HepG2 (cell line): ENCODE measurements at regions not wholly inside any gene's neighbourhood (a gene's known extent, or its start where the extent isn't known, plus 50 kb on each side); places are given as distances from the start of the nearest gene placed in this dataset.

Experiments
- ATAC-seq: fragments of 200-7000 bp; cut with Tn5 transposase; 3 replicates; pipeline ENCODE4 v1.9.1; 2020; ENCODE audit warnings: mild to moderate bottlenecking, moderate library complexity
- BruUV-seq: library from RNA; stranded (reverse); fragments of 400-500 nt; replicated peaks from 2 replicates; lab custom pipeline; 2021; lab: Mats Ljungman, UMichigan
- CTCF ChIA-PET: fragments of 300-600 bp; formaldehyde crosslinking; extraction: SDS; loops from one replicate; lab custom pipeline; 2021; ENCODE audit warnings: low total read pairs, inconsistent platforms, low intra/inter-chr PET ratio; lab: Yijun Ruan, JAX
- POLR2A ChIA-PET: fragments of 350-600 bp; sonication (Branson Sonifier 250); formaldehyde crosslinking; loops from one replicate; lab custom pipeline; 2020; ENCODE audit warnings: antibody characterized with exemption, inconsistent platforms; lab: Yijun Ruan, JAX
- DNase-seq: peaks from one replicate; pipeline ENCODE4 v3.0.0-alpha.2; 2015; ENCODE audit warnings: low spot score
- FAIRE-seq: peaks from 3 replicates; lab custom pipeline; 2011; peaks lifted over from hg19 to GRCh38; lab: Jason Lieb, UNC
- H2AFZ ChIP-seq: one replicate; pipeline ENCODE4 v1.6.1; 2011; ENCODE audit warnings: low read length, inconsistent platforms
- H3K27ac ChIP-seq: fragments of 300-600 bp; 3 replicates; pipeline ENCODE4 v1.8.0; 2011; ENCODE audit warnings: mixed run types, mild to moderate bottlenecking, mixed read lengths, low read length, inconsistent platforms; ENCODE audit not compliant: insufficient read depth; ENCODE audit errors: extremely low read length
- H3K27me3 ChIP-seq, 2 experiments: fragments of 200-600 bp in 1 of 2; 2 replicates in 1 of 2; 3 replicates in 1 of 2; pipeline versions ENCODE4 v1.6.0 to v1.8.0; 2011; ENCODE audit warnings: low read length in 2 of 2, mild to moderate bottlenecking in 2 of 2, moderate library complexity in 2 of 2, inconsistent platforms in 1 of 2; ENCODE audit not compliant: insufficient read depth in 2 of 2, control insufficient read depth in 1 of 2
- H3K36me3 ChIP-seq, 2 experiments: fragments of 200-600 bp in 1 of 2; replicated peaks in 1 of 2; 2 replicates in 1 of 2; 3 replicates in 1 of 2; pipeline versions ENCODE4 v1.5.1 to v1.8.0; 2011; ENCODE audit warnings: low read length in 2 of 2, inconsistent platforms in 1 of 2; ENCODE audit not compliant: insufficient read depth in 2 of 2, control insufficient read depth in 1 of 2
- H3K4me1 ChIP-seq: 2 replicates; pipeline ENCODE4 v1.5.1; 2012; ENCODE audit warnings: low read length, inconsistent platforms; ENCODE audit not compliant: insufficient read depth
- H3K4me2 ChIP-seq: 2 replicates; pipeline ENCODE4 v1.6.0; 2011; ENCODE audit warnings: low read depth, low read length, inconsistent platforms
- H3K4me3 ChIP-seq, 3 experiments: fragments of 200-600 bp in 1 of 3; sonication (generic), shearing (Covaris generic) in 1 of 3; replicated peaks in 1 of 3; 2 replicates each; pipeline ENCODE4 v1.5.1; 2011 to 2016; ENCODE audit warnings: low read length in 3 of 3, inconsistent platforms in 2 of 3, low read depth in 2 of 3, mild to moderate bottlenecking in 2 of 3, control low read depth in 1 of 3, mixed read lengths in 1 of 3; ENCODE audit not compliant: insufficient read depth in 1 of 3
- H3K79me2 ChIP-seq: one replicate; pipeline ENCODE4 v1.6.1; 2011; ENCODE audit warnings: low read length, inconsistent platforms; ENCODE audit not compliant: insufficient read depth
- H3K9ac ChIP-seq: 2 replicates; pipeline ENCODE4 v1.6.0; 2011; ENCODE audit warnings: mild to moderate bottlenecking, low read depth, low read length, inconsistent platforms; ENCODE audit not compliant: insufficient read depth
- H3K9me3 ChIP-seq: 2 replicates; pipeline ENCODE4 v1.5.1; 2012; ENCODE audit warnings: mild to moderate bottlenecking, low read length
- H4K20me1 ChIP-seq: 2 replicates; pipeline ENCODE4 v1.6.0; 2011; ENCODE audit warnings: inconsistent platforms, mild to moderate bottlenecking, low read length, moderate library complexity; ENCODE audit not compliant: insufficient read depth
- ATF4 ChIP-seq, 2 experiments: fragments of 450-650 bp in 1 of 2; sonication (generic) in 1 of 2; formaldehyde crosslinking; IDR thresholded peaks; 2 replicates each; pipeline versions ENCODE4 v1.5.0 to v1.8.0; 2020 to 2022; ENCODE audit warnings: mild to moderate bottlenecking in 1 of 2, missing genetic modification reagents in 1 of 2
- FOXA1 ChIP-seq, 2 experiments: fragments of 450-650 bp in 1 of 2; sonication (generic) in 1 of 2; formaldehyde crosslinking in 1 of 2; IDR thresholded peaks; 2 replicates each; pipeline versions ENCODE4 v1.4.0 to v1.6.1; 2016 to 2020; ENCODE audit warnings: missing genetic modification reagents in 1 of 2
- HOXD1 ChIP-seq: sonication (generic); formaldehyde crosslinking; IDR thresholded peaks from 2 replicates; pipeline ENCODE4 v1.5.0; 2020; ENCODE audit warnings: missing genetic modification reagents
- MED1 ChIP-seq: sonication (generic); formaldehyde crosslinking; IDR thresholded peaks from 2 replicates; pipeline ENCODE4 v1.4.0; 2020; ENCODE audit warnings: missing genetic modification reagents
- MZF1 ChIP-seq: sonication (generic); formaldehyde crosslinking; IDR thresholded peaks from 2 replicates; pipeline ENCODE4 v1.8.1; 2023; ENCODE audit warnings: mild to moderate bottlenecking, missing genetic modification reagents, borderline replicate concordance
- ZNF687 ChIP-seq: sonication (generic); formaldehyde crosslinking; IDR thresholded peaks from 2 replicates; pipeline ENCODE4 v1.5.1; 2020; ENCODE audit warnings: mild to moderate bottlenecking, missing genetic modification reagents, moderate library complexity
- ZNF704 ChIP-seq: sonication (generic); formaldehyde crosslinking; IDR thresholded peaks from 2 replicates; pipeline ENCODE4 v1.8.1; 2023; ENCODE audit warnings: mild to moderate bottlenecking, inconsistent platforms, moderate library complexity, missing genetic modification reagents, borderline replicate concordance
- ZNF75D ChIP-seq: sonication (generic); formaldehyde crosslinking; IDR thresholded peaks from 2 replicates; pipeline ENCODE4 v1.8.1; 2023; ENCODE audit warnings: missing genetic modification reagents, mild to moderate bottlenecking, borderline replicate concordance
- WGBS: methylation state at CpG from one replicate; pipeline ENCODE4 v1.1.6; 2017; ENCODE audit warnings: low lambda C conversion rate; 5-methylcytosine and 5-hydroxymethylcytosine counted together
- in situ Hi-C: cut with HindIII; loops from 2 replicates; pipeline ENCODE4 v1.10.0; 2017; ENCODE audit warnings: low pct_unique_long_range_greater_than_20kb; ENCODE audit not compliant: extremely low pct_ligation_motif_present
- intact Hi-C: fragments of 100-400 bp; cut with micrococcal nuclease; formaldehyde crosslinking; loops from one replicate; pipeline ENCODE4 v1.10.0; 2022; ENCODE audit not compliant: unreplicated experiment
- TF ChIP-seq, protein P1 (sequence below): sonication (generic); formaldehyde crosslinking; IDR thresholded peaks from 2 replicates; pipeline ENCODE4 v1.4.0; 2020; ENCODE audit warnings: mild to moderate bottlenecking, missing genetic modification reagents
- TF ChIP-seq, protein P2 (sequence below), 2 experiments: sonication (generic) in 1 of 2; formaldehyde crosslinking in 1 of 2; IDR thresholded peaks; 2 replicates each; pipeline versions ENCODE4 v1.4.0 to v1.6.1; 2018 to 2020; ENCODE audit warnings: missing genetic modification reagents in 2 of 2, borderline replicate concordance in 1 of 2, low read depth in 1 of 2, mild to moderate bottlenecking in 1 of 2, missing biosample characterization in 1 of 2

GRCh38 chr2:111656894-111657293 lies 227.1 kb downstream of the ANAPC1 start:
- in situ Hi-C loops = loop anchor here (25.0 kb wide), 1 partner anchor 170 kb away; no protein-coding TSS in a partner anchor
- ATAC-seq = no peak
- 58% methylated on average over 11 of the region's 11 CpGs for WGBS
- H3K9ac ChIP-seq = no peak overlapping the region
- H3K9me3 ChIP-seq = no peaks in the 10 kb centered on the region
- H2AFZ ChIP-seq = no peak overlapping the region
- no peaks in the 10 kb centered on the region for H3K36me3 ChIP-seq
- no peaks in the 10 kb centered on the region for H3K79me2 ChIP-seq
- peaks cover 15% of the 10 kb centered on the region for H3K4me1 ChIP-seq
- no peak for FAIRE-seq
- H4K20me1 ChIP-seq = no peaks in the 10 kb centered on the region
- intact Hi-C loops = loop anchor here (5.0 kb wide), 1 partner anchor 40 kb away; no protein-coding TSS in a partner anchor
- no peak for DNase-seq
- H3K4me3 ChIP-seq = no peak overlapping the region
- CTCF ChIA-PET = no interaction called here
- POLR2A ChIA-PET = no interaction called here
- H3K4me2 ChIP-seq = no peak overlapping the region
- H3K27ac ChIP-seq = no peak overlapping the region
- H3K27me3 ChIP-seq = peaks cover 0 to 5% of the 10 kb centered on the region in 2 experiments; a peak in 1 of 5 replicates
- no TSS peak for BruUV-seq
- TF ChIP-seq HOXD1 (CRISPR knock-in tag) (no peak), MZF1 (CRISPR knock-in tag) (no peak), FOXA1 (IDR thresholded peaks at IDR 0.05) (no peak), FOXA1 (CRISPR knock-in tag; IDR thresholded peaks at IDR 0.05) (no peak), ZNF687 (no peak), ZNF704 (CRISPR knock-in tag) (no peak), ATF4 (CRISPR knock-in tag; IDR thresholded peaks at IDR 0.05) (no peak), MED1 (CRISPR knock-in tag) (no peak), ZNF75D (CRISPR knock-in tag) (no peak)
- TF ChIP-seq, protein P1, sequence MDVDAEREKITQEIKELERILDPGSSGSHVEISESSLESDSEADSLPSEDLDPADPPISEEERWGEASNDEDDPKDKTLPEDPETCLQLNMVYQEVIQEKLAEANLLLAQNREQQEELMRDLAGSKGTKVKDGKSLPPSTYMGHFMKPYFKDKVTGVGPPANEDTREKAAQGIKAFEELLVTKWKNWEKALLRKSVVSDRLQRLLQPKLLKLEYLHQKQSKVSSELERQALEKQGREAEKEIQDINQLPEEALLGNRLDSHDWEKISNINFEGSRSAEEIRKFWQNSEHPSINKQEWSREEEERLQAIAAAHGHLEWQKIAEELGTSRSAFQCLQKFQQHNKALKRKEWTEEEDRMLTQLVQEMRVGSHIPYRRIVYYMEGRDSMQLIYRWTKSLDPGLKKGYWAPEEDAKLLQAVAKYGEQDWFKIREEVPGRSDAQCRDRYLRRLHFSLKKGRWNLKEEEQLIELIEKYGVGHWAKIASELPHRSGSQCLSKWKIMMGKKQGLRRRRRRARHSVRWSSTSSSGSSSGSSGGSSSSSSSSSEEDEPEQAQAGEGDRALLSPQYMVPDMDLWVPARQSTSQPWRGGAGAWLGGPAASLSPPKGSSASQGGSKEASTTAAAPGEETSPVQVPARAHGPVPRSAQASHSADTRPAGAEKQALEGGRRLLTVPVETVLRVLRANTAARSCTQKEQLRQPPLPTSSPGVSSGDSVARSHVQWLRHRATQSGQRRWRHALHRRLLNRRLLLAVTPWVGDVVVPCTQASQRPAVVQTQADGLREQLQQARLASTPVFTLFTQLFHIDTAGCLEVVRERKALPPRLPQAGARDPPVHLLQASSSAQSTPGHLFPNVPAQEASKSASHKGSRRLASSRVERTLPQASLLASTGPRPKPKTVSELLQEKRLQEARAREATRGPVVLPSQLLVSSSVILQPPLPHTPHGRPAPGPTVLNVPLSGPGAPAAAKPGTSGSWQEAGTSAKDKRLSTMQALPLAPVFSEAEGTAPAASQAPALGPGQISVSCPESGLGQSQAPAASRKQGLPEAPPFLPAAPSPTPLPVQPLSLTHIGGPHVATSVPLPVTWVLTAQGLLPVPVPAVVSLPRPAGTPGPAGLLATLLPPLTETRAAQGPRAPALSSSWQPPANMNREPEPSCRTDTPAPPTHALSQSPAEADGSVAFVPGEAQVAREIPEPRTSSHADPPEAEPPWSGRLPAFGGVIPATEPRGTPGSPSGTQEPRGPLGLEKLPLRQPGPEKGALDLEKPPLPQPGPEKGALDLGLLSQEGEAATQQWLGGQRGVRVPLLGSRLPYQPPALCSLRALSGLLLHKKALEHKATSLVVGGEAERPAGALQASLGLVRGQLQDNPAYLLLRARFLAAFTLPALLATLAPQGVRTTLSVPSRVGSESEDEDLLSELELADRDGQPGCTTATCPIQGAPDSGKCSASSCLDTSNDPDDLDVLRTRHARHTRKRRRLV (CRISPR knock-in tag) = no peak
- TF ChIP-seq, protein P2, sequence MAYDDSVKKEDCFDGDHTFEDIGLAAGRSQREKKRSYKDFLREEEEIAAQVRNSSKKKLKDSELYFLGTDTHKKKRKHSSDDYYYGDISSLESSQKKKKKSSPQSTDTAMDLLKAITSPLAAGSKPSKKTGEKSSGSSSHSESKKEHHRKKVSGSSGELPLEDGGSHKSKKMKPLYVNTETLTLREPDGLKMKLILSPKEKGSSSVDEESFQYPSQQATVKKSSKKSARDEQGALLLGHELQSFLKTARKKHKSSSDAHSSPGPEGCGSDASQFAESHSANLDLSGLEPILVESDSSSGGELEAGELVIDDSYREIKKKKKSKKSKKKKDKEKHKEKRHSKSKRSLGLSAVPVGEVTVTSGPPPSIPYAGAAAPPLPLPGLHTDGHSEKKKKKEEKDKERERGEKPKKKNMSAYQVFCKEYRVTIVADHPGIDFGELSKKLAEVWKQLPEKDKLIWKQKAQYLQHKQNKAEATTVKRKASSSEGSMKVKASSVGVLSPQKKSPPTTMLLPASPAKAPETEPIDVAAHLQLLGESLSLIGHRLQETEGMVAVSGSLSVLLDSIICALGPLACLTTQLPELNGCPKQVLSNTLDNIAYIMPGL (CRISPR knock-in tag; IDR thresholded peaks at IDR 0.05; ENCODE audit: borderline replicate concordance in 1 of 2, low read depth in 1 of 2) = no peak
